H1 (cell line): ENCODE measurements at regions not wholly inside any gene's neighbourhood (a gene's known extent, or its start where the extent isn't known, plus 50 kb on each side); places are given as distances from the start of the nearest gene placed in this dataset.
A peak's percentile ranks its signal among the peaks of the same experiment; 100 is the strongest.

Experiments used
- CTCF ChIA-PET: fragments of 300-600 bp; sonication (Branson Sonifier 250); formaldehyde crosslinking; loops from one replicate; lab custom pipeline; 2021; ENCODE audit not compliant: partially characterized antibody; lab: Charles Lee
- POLR2A ChIA-PET: fragments of 300-600 bp; sonication (Branson Sonifier 250); formaldehyde crosslinking; loops from one replicate; lab custom pipeline; 2021; ENCODE audit warnings: inconsistent platforms; ENCODE audit not compliant: partially characterized antibody; lab: Charles Lee
- DNase-seq, 2 experiments: peaks; one replicate each; pipeline versions ENCODE4 v3.0.0 to v3.0.0-alpha.2; 2010 to 2022; ENCODE audit warnings: low spot score in 2 of 2, low read depth in 1 of 2, mixed read lengths in 1 of 2
- FAIRE-seq: peaks from 2 replicates; lab custom pipeline; 2011; peaks lifted over from hg19 to GRCh38; lab: Jason Lieb, UNC
- H2AFZ ChIP-seq: 2 replicates; pipeline ENCODE4 v1.8.1; 2012; ENCODE audit warnings: low read length, inconsistent platforms
- H2AK5ac ChIP-seq: 2 replicates; pipeline ENCODE4 v1.6.1; 2013; ENCODE audit warnings: low read depth, low read length
- H2BK120ac ChIP-seq: replicated peaks from 2 replicates; pipeline ENCODE3; 2013; ENCODE audit warnings: low read depth, low read length, inconsistent platforms
- H2BK12ac ChIP-seq: 2 replicates; pipeline ENCODE4 v1.6.1; 2013; ENCODE audit warnings: low read depth, low read length
- H2BK15ac ChIP-seq: 2 replicates; pipeline ENCODE4 v1.6.1; 2013; ENCODE audit warnings: low read length
- H2BK20ac ChIP-seq: 2 replicates; pipeline ENCODE4 v1.6.1; 2013; ENCODE audit warnings: low read length
- H2BK5ac ChIP-seq: 2 replicates; pipeline ENCODE4 v1.6.1; 2013; ENCODE audit warnings: low read depth, low read length
- H3K14ac ChIP-seq: 2 replicates; pipeline ENCODE4 v1.6.1; 2013; ENCODE audit warnings: inconsistent platforms; ENCODE audit not compliant: insufficient read length
- H3K18ac ChIP-seq: 2 replicates; pipeline ENCODE4 v1.6.1; 2013; ENCODE audit warnings: low read length; ENCODE audit errors: extremely low read depth
- H3K23ac ChIP-seq: 2 replicates; pipeline ENCODE4 v1.6.1; 2013; ENCODE audit warnings: inconsistent platforms; ENCODE audit not compliant: insufficient read length
- H3K23me2 ChIP-seq: 2 replicates; pipeline ENCODE4 v1.6.1; 2013; ENCODE audit warnings: low read depth, low read length
- H3K27ac ChIP-seq: 2 replicates; pipeline ENCODE4 v1.6.1; 2011; ENCODE audit warnings: low read depth, low read length, inconsistent platforms
- H3K27me3 ChIP-seq, 4 experiments: replicated peaks in 1 of 4; 1 replicate in 1 of 4; 2 replicates in 3 of 4; pipeline versions ENCODE4 v1.6.1 to v1.8.1; 2011 to 2013; ENCODE audit warnings: low read length in 3 of 4, mild to moderate bottlenecking in 3 of 4, inconsistent platforms in 2 of 4, mixed read lengths in 2 of 4, moderate library complexity in 1 of 4; ENCODE audit not compliant: control insufficient read depth in 3 of 4, insufficient read depth in 3 of 4; ENCODE audit errors: extremely low read depth in 1 of 4
- H3K36me3 ChIP-seq, 4 experiments: 2 replicates each; pipeline versions ENCODE4 v1.6.1 to v1.8.1; 2011 to 2013; ENCODE audit warnings: mild to moderate bottlenecking in 4 of 4, low read length in 3 of 4, moderate library complexity in 2 of 4, control low read depth in 1 of 4, inconsistent platforms in 1 of 4; ENCODE audit not compliant: insufficient read depth in 4 of 4, control insufficient read depth in 2 of 4
- H3K4ac ChIP-seq: replicated peaks from 2 replicates; pipeline ENCODE3; 2013; ENCODE audit warnings: low read length, low read depth, mixed read lengths, inconsistent platforms; ENCODE audit not compliant: insufficient read length
- H3K4me1 ChIP-seq, 4 experiments: replicated peaks in 1 of 4; 1 replicate in 1 of 4; 2 replicates in 3 of 4; pipeline versions ENCODE4 v1.6.1 to v1.8.1; 2011 to 2013; ENCODE audit warnings: low read length in 3 of 4, inconsistent platforms in 2 of 4, mixed read lengths in 1 of 4; ENCODE audit not compliant: insufficient read depth in 4 of 4, control insufficient read depth in 3 of 4
- H3K4me2 ChIP-seq, 2 experiments: 2 replicates each; pipeline versions ENCODE4 v1.6.1 to v1.8.1; 2011 to 2013; ENCODE audit warnings: low read depth in 2 of 2, low read length in 2 of 2, control low read depth in 1 of 2, inconsistent platforms in 1 of 2, mild to moderate bottlenecking in 1 of 2; ENCODE audit not compliant: insufficient read depth in 1 of 2
- H3K4me3 ChIP-seq, 4 experiments: fragments of 200-600, 300-600 bp in 1 of 4; sonication (generic), shearing (Covaris generic), sonication (Bioruptor Twin) in 1 of 4; 2 replicates each; pipeline versions ENCODE4 v1.5.1 to v1.8.1; 2011 to 2016; ENCODE audit warnings: low read length in 4 of 4, low read depth in 3 of 4, control low read depth in 2 of 4, inconsistent platforms in 2 of 4, mild to moderate bottlenecking in 2 of 4, mixed read lengths in 1 of 4, moderate library complexity in 1 of 4; ENCODE audit not compliant: insufficient read depth in 2 of 4; ENCODE audit errors: extremely low read depth in 1 of 4
- H3K56ac ChIP-seq: replicated peaks from 2 replicates; pipeline ENCODE3; 2013; ENCODE audit warnings: low read depth, mild to moderate bottlenecking, mixed read lengths, low read length, inconsistent platforms; ENCODE audit not compliant: insufficient read length
- H3K79me1 ChIP-seq: 2 replicates; pipeline ENCODE4 v1.6.1; 2013; ENCODE audit warnings: low read depth, low read length, control low read depth
- H3K79me2 ChIP-seq, 2 experiments: 2 replicates each; pipeline versions ENCODE4 v1.6.1 to v1.8.1; 2012 to 2013; ENCODE audit warnings: low read length in 2 of 2, mild to moderate bottlenecking in 2 of 2, inconsistent platforms in 1 of 2; ENCODE audit not compliant: insufficient read depth in 2 of 2, control insufficient read depth in 1 of 2
- H3K9ac ChIP-seq, 4 experiments: replicated peaks in 1 of 4; 1 replicate in 1 of 4; 2 replicates in 3 of 4; pipeline versions ENCODE4 v1.6.1 to v1.8.1; 2011 to 2013; ENCODE audit warnings: low read depth in 3 of 4, low read length in 3 of 4, control low read depth in 2 of 4, mild to moderate bottlenecking in 2 of 4, moderate library complexity in 2 of 4, inconsistent platforms in 1 of 4; ENCODE audit errors: extremely low read depth in 1 of 4
- H3K9me3 ChIP-seq, 2 experiments: 2 replicates each; pipeline versions ENCODE4 v1.6.1 to v1.8.1; 2012 to 2013; ENCODE audit warnings: mild to moderate bottlenecking in 2 of 2, moderate library complexity in 2 of 2, control low read depth in 1 of 2, inconsistent platforms in 1 of 2, low read depth in 1 of 2, low read length in 1 of 2, mixed read lengths in 1 of 2; ENCODE audit not compliant: insufficient read depth in 2 of 2
- H4K20me1 ChIP-seq, 2 experiments: replicated peaks in 1 of 2; 2 replicates each; pipeline versions ENCODE3 to v1.8.1; 2011 to 2013; ENCODE audit warnings: inconsistent platforms in 2 of 2, low read length in 2 of 2, mild to moderate bottlenecking in 1 of 2; ENCODE audit not compliant: insufficient read depth in 2 of 2, control insufficient read depth in 1 of 2
- H4K5ac ChIP-seq: 2 replicates; pipeline ENCODE4 v1.6.1; 2013; ENCODE audit warnings: low read length, low read depth, mixed read lengths, inconsistent platforms; ENCODE audit not compliant: insufficient read length
- H4K8ac ChIP-seq: 2 replicates; pipeline ENCODE4 v1.8.0; 2013; ENCODE audit warnings: mild to moderate bottlenecking, moderate library complexity, low read length, inconsistent platforms; ENCODE audit not compliant: insufficient read depth; ENCODE audit errors: extremely low read depth
- H4K91ac ChIP-seq: replicated peaks from 2 replicates; pipeline ENCODE3; 2013; ENCODE audit warnings: low read length, mixed read lengths, inconsistent platforms; ENCODE audit not compliant: insufficient read length
- CHD2 ChIP-seq: IDR thresholded peaks from 2 replicates; pipeline ENCODE4 v1.6.1; 2012; ENCODE audit warnings: low read length, improper control_type of control experiment
- EGR1 ChIP-seq: IDR thresholded peaks from 2 replicates; pipeline ENCODE4 v1.6.1; 2011; ENCODE audit warnings: low read depth, low read length, borderline replicate concordance
- EP300 ChIP-seq, 2 experiments: IDR thresholded peaks; 1 replicate in 1 of 2; 2 replicates in 1 of 2; pipeline ENCODE4 v1.6.1; 2011 to 2012; ENCODE audit warnings: low read depth in 2 of 2, low read length in 2 of 2, mild to moderate bottlenecking in 2 of 2, borderline replicate concordance in 1 of 2, inconsistent platforms in 1 of 2, moderate library complexity in 1 of 2
- EZH2 ChIP-seq: fragments of 200-600 bp; sonication (generic); IDR thresholded peaks from 2 replicates; pipeline ENCODE4 v1.7.1; 2012; ENCODE audit warnings: low read depth, mild to moderate bottlenecking, moderate library complexity, low read length, inconsistent platforms; ENCODE audit not compliant: severe bottlenecking
- NRF1 ChIP-seq: IDR thresholded peaks from 2 replicates; pipeline ENCODE4 v1.6.1; 2011; ENCODE audit warnings: mild to moderate bottlenecking, low read depth, low read length, improper control_type of control experiment
- SIN3A ChIP-seq, 2 experiments: IDR thresholded peaks in 1 of 2; conservative IDR thresholded peaks in 1 of 2; 2 replicates each; pipeline ENCODE4 v1.6.1; 2011 to 2012; ENCODE audit warnings: low read length in 2 of 2, improper control_type of control experiment in 1 of 2, low read depth in 1 of 2, mild to moderate bottlenecking in 1 of 2
- SIRT6 ChIP-seq: IDR thresholded peaks from one replicate; pipeline ENCODE4 v1.7.1; 2012; ENCODE audit warnings: low read length, inconsistent platforms
- SP1 ChIP-seq: IDR thresholded peaks from 2 replicates; pipeline ENCODE4 v1.6.1; 2011; ENCODE audit warnings: low read depth, low read length
- SP4 ChIP-seq: IDR thresholded peaks from 2 replicates; pipeline ENCODE4 v1.6.1; 2012; ENCODE audit warnings: low read length, inconsistent platforms
- SRF ChIP-seq: IDR thresholded peaks from 2 replicates; pipeline ENCODE4 v1.6.1; 2011; ENCODE audit warnings: mild to moderate bottlenecking, low read depth, low read length, moderate library complexity
- TEAD4 ChIP-seq: IDR thresholded peaks from 2 replicates; pipeline ENCODE4 v1.6.1; 2012; ENCODE audit warnings: low read depth, low read length, inconsistent platforms, mixed read lengths
- WGBS, 2 experiments: shearing (Covaris generic) in 1 of 2; methylation state at CpG; one replicate each; pipeline versions ENCODE4 v1.1.6 to v1.1.7; 2013 to 2015; ENCODE audit warnings: low lambda C conversion rate in 2 of 2, mixed read lengths in 2 of 2, inconsistent platforms in 1 of 2, low coverage in 1 of 2, missing lambda C conversion rate in 1 of 2; ENCODE audit not compliant: insufficient replicate concordance in 2 of 2, insufficient coverage in 1 of 2, insufficient read length in 1 of 2; ENCODE audit errors: extremely low coverage in 1 of 2, missing lambda C conversion rate in 1 of 2; 5-methylcytosine and 5-hydroxymethylcytosine counted together
- TF ChIP-seq, protein P1 (sequence below): IDR thresholded peaks from 2 replicates; pipeline ENCODE4 v1.6.1; 2012; ENCODE audit warnings: inconsistent platforms

DNA sequence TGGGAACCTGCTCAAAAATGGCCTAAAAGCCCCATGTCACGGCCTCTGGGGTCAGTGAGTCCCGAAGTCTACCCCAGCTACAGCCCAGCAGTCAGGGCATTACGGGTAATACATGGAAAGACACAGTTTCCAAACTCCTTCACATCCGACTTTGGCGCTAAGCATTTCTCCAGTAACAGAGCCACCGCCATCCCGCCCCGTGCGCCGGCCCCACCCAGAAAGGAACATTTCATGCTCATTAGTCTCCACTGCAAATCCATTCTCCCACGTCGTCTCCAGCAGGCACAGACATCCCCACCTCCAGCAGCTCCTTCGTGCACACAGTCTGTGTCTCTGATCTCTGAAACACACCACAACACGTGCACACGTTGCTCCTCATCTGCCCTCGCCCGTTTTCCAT, 509.2 kb upstream of the ID2 start:
- H3K79me1 ChIP-seq, result no peaks in the 10 kb centered on the region
- CTCF ChIA-PET, result interaction anchor here (1.6 kb wide), 1 partner anchor 11 kb away, joined by 3 read pairs; no protein-coding TSS in a partner anchor

More for the DNA sequence above, 509.2 kb upstream of the ID2 start:
- no peak for FAIRE-seq
- no peaks in the 10 kb centered on the region for H3K79me2 ChIP-seq
- H3K4me2 ChIP-seq, result no peak overlapping the region
- no peaks in the 10 kb centered on the region for H3K9me3 ChIP-seq
- no peak overlapping the region for H3K56ac ChIP-seq
- no peak overlapping the region for H3K14ac ChIP-seq
- peaks cover 0 to 2% (median 0%) of the 10 kb centered on the region in 4 experiments; a peak in 1 of 7 replicates for H3K4me1 ChIP-seq
- no peak overlapping the region for H3K4ac ChIP-seq
- no peak overlapping the region for H2BK120ac ChIP-seq
- 93% methylated on average over 14 of the region's 17 CpGs; no CpG with 5 or more reads in 1 of the 2 experiments for WGBS, 2 experiments
- no peak overlapping the region for H2AK5ac ChIP-seq
- no peaks in the 10 kb centered on the region for H4K20me1 ChIP-seq
- no peak overlapping the region for H3K23ac ChIP-seq
- 0 out of 2 replicates have a peak overlapping the region, but pooled peaks have one; percentile 12 for H2BK5ac ChIP-seq
- peak overlapping the region; percentile 28; the same call in 1 of the 2 replicates for H2BK20ac ChIP-seq
- H2BK12ac ChIP-seq, result no peak overlapping the region
- no peaks in the 10 kb centered on the region for H3K36me3 ChIP-seq
- H3K27ac ChIP-seq, result no peak overlapping the region
- H3K27me3 ChIP-seq, result no peaks in the 10 kb centered on the region; a peak in 1 of 7 replicates
- POLR2A ChIA-PET, result no interaction called here
- DNase-seq, result no peak
- no peak overlapping the region for H4K5ac ChIP-seq
- TF ChIP-seq TEAD4, result no peak
- TF ChIP-seq EGR1, result no peak
- TF ChIP-seq EP300 (IDR thresholded peaks at IDR 0.05; ENCODE audit: borderline replicate concordance in 1 of 2, low read depth in 2 of 2, low read length in 2 of 2), result no peak
- TF ChIP-seq SRF, result no peak
- TF ChIP-seq SP1, result no peak
- TF ChIP-seq NRF1, result no peak
- no peak for TF ChIP-seq SIRT6
- no peak for TF ChIP-seq CHD2
- TF ChIP-seq SIN3A (conservative IDR thresholded peaks at IDR 0.05 in 1 of 2, IDR thresholded peaks at IDR 0.05 in 1 of 2; ENCODE audit: low read depth in 1 of 2, low read length in 2 of 2), result no peak
- TF ChIP-seq EZH2, result no peak
- TF ChIP-seq SP4, result no peak
- TF ChIP-seq, protein P1, sequence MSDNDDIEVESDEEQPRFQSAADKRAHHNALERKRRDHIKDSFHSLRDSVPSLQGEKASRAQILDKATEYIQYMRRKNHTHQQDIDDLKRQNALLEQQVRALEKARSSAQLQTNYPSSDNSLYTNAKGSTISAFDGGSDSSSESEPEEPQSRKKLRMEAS, result no peak
- no peak overlapping the region for H3K18ac ChIP-seq
- H3K4me3 ChIP-seq, result no peak overlapping the region
- H4K91ac ChIP-seq, result no peak overlapping the region
- no peak overlapping the region for H2AFZ ChIP-seq
- no peak overlapping the region for H3K9ac ChIP-seq
- no peak overlapping the region for H4K8ac ChIP-seq
- no peaks in the 10 kb centered on the region for H3K23me2 ChIP-seq
- H2BK15ac ChIP-seq, result 0 out of 2 replicates have a peak overlapping the region, but pooled peaks have one; percentile 4
